AG04450 (cell line): ENCODE measurements at regions not wholly inside any gene's neighbourhood (a gene's known extent, or its start where the extent isn't known, plus 50 kb on each side); places are given as distances from the start of the nearest gene placed in this dataset.
A peak's percentile ranks its signal among the peaks of the same experiment; 100 is the strongest.

ENCODE experiments used
- CTCF ChIA-PET: fragments of 300-600, 350-600 bp; formaldehyde crosslinking; extraction: SDS; loops from one replicate; lab custom pipeline; 2022; ENCODE audit warnings: antibody characterized with exemption, inconsistent platforms; lab: Charles Lee
- POLR2A ChIA-PET: fragments of 350-600 bp; formaldehyde crosslinking; extraction: SDS; loops from one replicate; lab custom pipeline; 2021; ENCODE audit warnings: antibody characterized with exemption, inconsistent platforms; lab: Yijun Ruan, JAX
- DNase-seq: peaks from one replicate; pipeline ENCODE4 v3.0.0-alpha.2; 2011; ENCODE audit warnings: low read depth, low spot score
- H3K27ac ChIP-seq: one replicate; pipeline ENCODE4 v1.5.1; 2012; ENCODE audit warnings: low read depth, low read length, control low read depth
- H3K27me3 ChIP-seq: one replicate; pipeline ENCODE4 v1.6.0; 2012; ENCODE audit warnings: low read length; ENCODE audit not compliant: control insufficient read depth, insufficient read depth
- H3K4me3 ChIP-seq: 2 replicates; pipeline ENCODE4 v1.5.1; 2011; ENCODE audit warnings: mild to moderate bottlenecking, low read depth, low read length, control low read depth
- H3K9me3 ChIP-seq: 2 replicates; pipeline ENCODE4 v1.5.1; 2012; ENCODE audit warnings: low read length; ENCODE audit not compliant: control insufficient read depth, insufficient read depth
- CTCF ChIP-seq: IDR thresholded peaks from 2 replicates; pipeline ENCODE4 v1.5.1; 2011; ENCODE audit warnings: low read depth, low read length, control low read depth, inconsistent platforms

GRCh38 chr2:155379494-155379893 lies 681.0 kb downstream of the KCNJ3 start:
- H3K9me3 ChIP-seq, result no peaks in the 10 kb centered on the region
- H3K4me3 ChIP-seq, result no peak overlapping the region
- ChIA-PET POLR2A (no interaction called here), CTCF (interaction anchor here (0.6 to 1.9 kb wide), 6 partner anchors 11 to 1958 kb away, joined by 3 to 10 read pairs (median 4); no protein-coding TSS in a partner anchor)
- H3K27ac ChIP-seq, result no peak overlapping the region
- TF ChIP-seq CTCF, result no peak
- DNase-seq, result no peak
- no peaks in the 10 kb centered on the region for H3K27me3 ChIP-seq

- H3K27me3 ChIP-seq, result no peaks in the 10 kb centered on the region
- CTCF ChIA-PET, result interaction anchor here (0.6 to 3.6 kb wide), 17 partner anchors 8 to 1958 kb away, joined by 3 to 36 read pairs (median 4); no protein-coding TSS in a partner anchor
- H3K9me3 ChIP-seq, result no peaks in the 10 kb centered on the region
- no peak for DNase-seq
- H3K4me3 ChIP-seq, result no peak overlapping the region
- POLR2A ChIA-PET, result no interaction called here
- TF ChIP-seq CTCF, result no peak
- no peak overlapping the region for H3K27ac ChIP-seq
These were observed 679.5 kb downstream of the KCNJ3 start for GRCh38 chr2:155377931-155378444.

- POLR2A ChIA-PET, result no interaction called here
- Histone ChIP-seq H3K9me3 (no peaks in the 10 kb centered on the region), H3K27me3 (no peaks in the 10 kb centered on the region), H3K27ac (no peak overlapping the region), H3K4me3 (no peak overlapping the region)
- 0 out of 2 replicates have a peak, but pooled peaks have one; percentile 33 for TF ChIP-seq CTCF
- DNase-seq, result no peak
- CTCF ChIA-PET, result interaction anchor here (0.6 to 3.6 kb wide), 23 partner anchors 9 to 1961 kb away, joined by 3 to 36 read pairs (median 4); no protein-coding TSS in a partner anchor
These were observed 678.8 kb downstream of the KCNJ3 start for GRCh38 chr2:155377266-155377680.

- CTCF ChIA-PET, result interaction anchor here (0.5 to 1.6 kb wide), 5 partner anchors 492 to 1963 kb away, joined by 3 to 8 read pairs (median 4); no protein-coding TSS in a partner anchor
- no peak for DNase-seq
- TF ChIP-seq CTCF, result no peak
- H3K27me3 ChIP-seq, result no peaks in the 10 kb centered on the region
- H3K9me3 ChIP-seq, result no peaks in the 10 kb centered on the region
- H3K27ac ChIP-seq, result no peak overlapping the region
- POLR2A ChIA-PET, result no interaction called here
- no peak overlapping the region for H3K4me3 ChIP-seq
These were observed 674.5 kb downstream of the KCNJ3 start for GRCh38 chr2:155372969-155373368.

- DNase-seq, result no peak
- H3K9me3 ChIP-seq, result no peaks in the 10 kb centered on the region
- no peaks in the 10 kb centered on the region for H3K27me3 ChIP-seq
- CTCF ChIA-PET, result interaction anchor here (0.6 to 2.1 kb wide), 7 partner anchors 11 to 1967 kb away, joined by 3 to 5 read pairs (median 4); no protein-coding TSS in a partner anchor
- no peak for TF ChIP-seq CTCF
- no peak overlapping the region for H3K4me3 ChIP-seq
- POLR2A ChIA-PET, result no interaction called here
- no peak overlapping the region for H3K27ac ChIP-seq
These were observed 670.4 kb downstream of the KCNJ3 start for GRCh38 chr2:155368934-155369333.
